Endodermal cell (in vitro differentiated cells): ENCODE measurements at regions not wholly inside any gene's neighbourhood (a gene's known extent, or its start where the extent isn't known, plus 50 kb on each side); places are given as distances from the start of the nearest gene placed in this dataset.

Source experiments
- DNase-seq: peaks from one replicate; pipeline ENCODE4 v3.0.0-alpha.2; 2017
- H3K27ac ChIP-seq: 2 replicates; pipeline ENCODE4 v1.5.1; 2013; ENCODE audit warnings: mild to moderate bottlenecking, low read depth, low read length, moderate library complexity
- H3K27me3 ChIP-seq: 2 replicates; pipeline ENCODE4 v1.6.1; 2013; ENCODE audit warnings: mild to moderate bottlenecking, low read length, moderate library complexity; ENCODE audit not compliant: insufficient read depth, control insufficient read depth, poor library complexity, severe bottlenecking
- H3K36me3 ChIP-seq: 2 replicates; pipeline ENCODE4 v1.7.0; 2013; ENCODE audit warnings: mild to moderate bottlenecking, low read length, moderate library complexity; ENCODE audit not compliant: control insufficient read depth, insufficient read depth
- H3K4me1 ChIP-seq: one replicate; pipeline ENCODE4 v1.7.0; 2013; ENCODE audit warnings: low read length; ENCODE audit not compliant: control insufficient read depth, insufficient read depth
- H3K4me3 ChIP-seq: 2 replicates; pipeline ENCODE4 v1.5.1; 2013; ENCODE audit warnings: mild to moderate bottlenecking, low read length, moderate library complexity
- H3K9ac ChIP-seq: 2 replicates; pipeline ENCODE4 v1.6.1; 2013; ENCODE audit warnings: mild to moderate bottlenecking, low read length, moderate library complexity; ENCODE audit not compliant: poor library complexity, severe bottlenecking; ENCODE audit errors: extremely low read depth
- H3K9me3 ChIP-seq: 2 replicates; pipeline ENCODE4 v1.6.1; 2013; ENCODE audit warnings: mild to moderate bottlenecking, low read length, moderate library complexity; ENCODE audit not compliant: control insufficient read depth
- H3K27ac Mint-ChIP-seq: 2 replicates; pipeline ENCODE4 v1.8.0; 2020; ENCODE audit warnings: mixed read lengths
- H3K27me3 Mint-ChIP-seq: 2 replicates; pipeline ENCODE4 v1.8.0; 2021; ENCODE audit warnings: mild to moderate bottlenecking, mixed read lengths; ENCODE audit not compliant: insufficient read depth
- H3K36me3 Mint-ChIP-seq: 2 replicates; pipeline ENCODE4 v1.8.0; 2020; ENCODE audit warnings: low read depth, mixed read lengths
- H3K4me1 Mint-ChIP-seq: 2 replicates; pipeline ENCODE4 v1.8.0; 2020; ENCODE audit warnings: mixed read lengths
- H3K4me3 Mint-ChIP-seq: 2 replicates; pipeline ENCODE4 v1.8.0; 2020; ENCODE audit warnings: mild to moderate bottlenecking, moderate library complexity, mixed read lengths
- H3K9me3 Mint-ChIP-seq: 2 replicates; pipeline ENCODE4 v1.8.0; 2020; ENCODE audit warnings: mild to moderate bottlenecking, mixed read lengths
- WGBS, 2 experiments: methylation state at CpG; one replicate each; pipeline versions ENCODE4 v1.1.5 to v1.1.7; 2013; ENCODE audit warnings: missing lambda C conversion rate in 2 of 2, mixed read lengths in 1 of 2; ENCODE audit not compliant: insufficient coverage in 1 of 2, insufficient read length in 1 of 2; 5-methylcytosine and 5-hydroxymethylcytosine counted together
- TF ChIP-seq, protein P1 (sequence below): fragments of 200-600 bp; sonication (generic); conservative IDR thresholded peaks from 2 replicates; pipeline ENCODE4 v1.5.0; 2021; ENCODE audit warnings: antibody characterized with exemption, mild to moderate bottlenecking

DNA sequence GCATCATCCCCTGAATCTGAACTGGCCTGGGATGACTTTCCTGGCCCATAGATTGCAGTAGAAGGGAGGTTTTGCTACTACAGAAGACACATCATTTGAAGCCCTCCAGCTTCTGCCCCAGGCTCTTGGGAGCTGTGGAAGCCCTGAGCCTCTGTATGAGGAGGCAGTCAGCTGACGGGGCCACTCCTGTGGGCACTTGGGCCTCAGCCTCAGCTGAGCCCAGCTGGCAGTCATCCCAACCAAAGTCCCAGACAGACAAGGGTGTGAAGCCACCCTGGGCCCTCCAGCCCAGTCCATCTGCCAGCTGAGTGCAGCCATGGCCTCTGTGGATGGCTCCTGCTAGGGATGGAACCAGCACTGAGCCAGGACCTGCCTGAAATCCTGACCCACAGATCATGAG lies 502.3 kb upstream of the HS6ST1 start:
- peaks cover 24% of the 10 kb centered on the region for H3K9me3 Mint-ChIP-seq
- Histone ChIP-seq H3K27ac (no peak overlapping the region), H3K4me1 (peaks cover 5% of the 10 kb centered on the region), H3K4me3 (no peak overlapping the region), H3K9ac (no peak overlapping the region), H3K9me3 (peaks cover 12% of the 10 kb centered on the region), H3K27me3 (no peaks in the 10 kb centered on the region), H3K36me3 (no peaks in the 10 kb centered on the region)
- no peak overlapping the region for H3K27ac Mint-ChIP-seq
- H3K4me1 Mint-ChIP-seq, result peaks cover 15% of the 10 kb centered on the region
- WGBS, 2 experiments, result 97 to 100% methylated on average over 1 of the region's 1 CpG
- peaks cover 2% of the 10 kb centered on the region for H3K36me3 Mint-ChIP-seq
- H3K4me3 Mint-ChIP-seq, result no peak overlapping the region
- TF ChIP-seq, protein P1, sequence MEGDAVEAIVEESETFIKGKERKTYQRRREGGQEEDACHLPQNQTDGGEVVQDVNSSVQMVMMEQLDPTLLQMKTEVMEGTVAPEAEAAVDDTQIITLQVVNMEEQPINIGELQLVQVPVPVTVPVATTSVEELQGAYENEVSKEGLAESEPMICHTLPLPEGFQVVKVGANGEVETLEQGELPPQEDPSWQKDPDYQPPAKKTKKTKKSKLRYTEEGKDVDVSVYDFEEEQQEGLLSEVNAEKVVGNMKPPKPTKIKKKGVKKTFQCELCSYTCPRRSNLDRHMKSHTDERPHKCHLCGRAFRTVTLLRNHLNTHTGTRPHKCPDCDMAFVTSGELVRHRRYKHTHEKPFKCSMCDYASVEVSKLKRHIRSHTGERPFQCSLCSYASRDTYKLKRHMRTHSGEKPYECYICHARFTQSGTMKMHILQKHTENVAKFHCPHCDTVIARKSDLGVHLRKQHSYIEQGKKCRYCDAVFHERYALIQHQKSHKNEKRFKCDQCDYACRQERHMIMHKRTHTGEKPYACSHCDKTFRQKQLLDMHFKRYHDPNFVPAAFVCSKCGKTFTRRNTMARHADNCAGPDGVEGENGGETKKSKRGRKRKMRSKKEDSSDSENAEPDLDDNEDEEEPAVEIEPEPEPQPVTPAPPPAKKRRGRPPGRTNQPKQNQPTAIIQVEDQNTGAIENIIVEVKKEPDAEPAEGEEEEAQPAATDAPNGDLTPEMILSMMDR, result no peak
- peaks cover 1% of the 10 kb centered on the region for H3K27me3 Mint-ChIP-seq
- no peak for DNase-seq

DNA sequence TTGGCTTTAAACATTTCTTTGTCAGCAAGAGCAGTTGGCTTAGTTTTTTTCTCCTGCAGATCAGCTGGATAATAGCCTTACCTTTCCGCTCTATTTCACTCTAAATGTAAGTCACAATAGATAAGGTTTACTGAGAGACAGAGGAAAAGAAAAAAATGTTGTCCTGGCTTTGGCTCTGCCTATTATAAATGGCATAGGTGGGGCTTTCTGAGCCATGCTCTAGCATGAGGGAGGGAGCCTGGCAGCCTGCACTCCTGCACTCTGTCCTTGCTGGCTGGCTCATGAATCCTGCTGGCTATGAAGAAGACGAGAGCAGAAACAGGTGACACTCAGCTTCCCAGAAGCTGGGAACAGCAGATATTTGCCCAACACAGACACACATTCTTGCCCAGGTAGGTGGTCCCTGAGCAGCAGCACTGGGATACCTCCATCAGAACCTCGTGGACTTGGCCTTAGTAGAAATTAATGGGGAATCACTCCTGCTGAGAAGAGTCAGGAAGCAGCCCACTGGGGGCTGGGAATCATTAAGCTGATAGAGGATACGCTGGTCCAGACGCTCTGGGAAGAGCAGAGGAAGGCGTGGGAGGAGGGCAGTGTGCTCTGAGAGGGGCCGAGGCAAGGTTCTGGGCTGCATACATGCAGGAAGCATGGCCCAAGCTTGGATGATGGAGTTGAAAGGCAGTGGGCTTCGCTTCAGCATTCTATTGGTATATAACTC lies 514.4 kb upstream of the HS6ST1 start:
- no peak overlapping the region for H3K27ac Mint-ChIP-seq
- DNase-seq, result no peak
- H3K27me3 ChIP-seq, result no peaks in the 10 kb centered on the region
- H3K27me3 Mint-ChIP-seq, result peaks cover 2% of the 10 kb centered on the region
- H3K4me1 Mint-ChIP-seq, result peaks cover 12% of the 10 kb centered on the region
- peaks cover 24% of the 10 kb centered on the region for H3K9me3 ChIP-seq
- H3K9me3 Mint-ChIP-seq, result peaks cover 35% of the 10 kb centered on the region
- 56 to 78% methylated on average over 1 to 8 of the region's 8 CpGs for WGBS, 2 experiments
- H3K36me3 ChIP-seq, result no peaks in the 10 kb centered on the region
- no peak overlapping the region for H3K27ac ChIP-seq
- TF ChIP-seq, protein P1, result no peak
- H3K4me3 Mint-ChIP-seq, result no peak overlapping the region
- no peak overlapping the region for H3K4me3 ChIP-seq
- no peak overlapping the region for H3K9ac ChIP-seq
- no peaks in the 10 kb centered on the region for H3K36me3 Mint-ChIP-seq
- H3K4me1 ChIP-seq, result peaks cover 3% of the 10 kb centered on the region

DNA sequence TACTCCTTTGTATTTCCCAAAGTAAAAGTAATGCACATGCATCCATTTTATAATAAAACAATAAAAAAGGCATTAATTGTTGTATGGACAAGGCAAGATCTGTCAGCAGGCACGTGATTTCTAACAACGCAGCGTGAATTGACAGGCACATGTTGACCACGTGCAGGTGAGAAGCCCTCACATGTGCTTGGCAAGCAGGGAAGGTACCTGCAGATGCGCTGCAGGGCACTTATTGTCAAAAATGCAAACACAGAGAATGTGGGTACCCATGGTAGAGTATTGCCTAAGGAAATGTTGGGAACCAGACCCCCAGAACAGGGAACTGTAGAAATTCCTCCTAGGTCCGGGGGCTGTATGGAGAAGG lies 515.0 kb upstream of the HS6ST1 start:
- H3K27me3 ChIP-seq, result no peaks in the 10 kb centered on the region
- DNase-seq, result no peak
- Mint-ChIP-seq H3K36me3 (no peaks in the 10 kb centered on the region), H3K27ac (no peak overlapping the region), H3K4me1 (peaks cover 12% of the 10 kb centered on the region), H3K9me3 (peaks cover 30% of the 10 kb centered on the region), H3K27me3 (peaks cover 2% of the 10 kb centered on the region), H3K4me3 (no peak overlapping the region)
- H3K4me3 ChIP-seq, result no peak overlapping the region
- peaks cover 24% of the 10 kb centered on the region for H3K9me3 ChIP-seq
- no peaks in the 10 kb centered on the region for H3K36me3 ChIP-seq
- H3K27ac ChIP-seq, result no peak overlapping the region
- TF ChIP-seq, protein P1, result no peak
- 93 to 96% methylated on average over 6 of the region's 6 CpGs for WGBS, 2 experiments
- no peak overlapping the region for H3K9ac ChIP-seq
- H3K4me1 ChIP-seq, result peaks cover 3% of the 10 kb centered on the region
